ENCODE measurements at regions not wholly inside any gene's neighbourhood (a gene's known extent, or its start where the extent isn't known, plus 50 kb on each side); places are given as distances from the start of the nearest gene placed in this dataset.

DNA sequence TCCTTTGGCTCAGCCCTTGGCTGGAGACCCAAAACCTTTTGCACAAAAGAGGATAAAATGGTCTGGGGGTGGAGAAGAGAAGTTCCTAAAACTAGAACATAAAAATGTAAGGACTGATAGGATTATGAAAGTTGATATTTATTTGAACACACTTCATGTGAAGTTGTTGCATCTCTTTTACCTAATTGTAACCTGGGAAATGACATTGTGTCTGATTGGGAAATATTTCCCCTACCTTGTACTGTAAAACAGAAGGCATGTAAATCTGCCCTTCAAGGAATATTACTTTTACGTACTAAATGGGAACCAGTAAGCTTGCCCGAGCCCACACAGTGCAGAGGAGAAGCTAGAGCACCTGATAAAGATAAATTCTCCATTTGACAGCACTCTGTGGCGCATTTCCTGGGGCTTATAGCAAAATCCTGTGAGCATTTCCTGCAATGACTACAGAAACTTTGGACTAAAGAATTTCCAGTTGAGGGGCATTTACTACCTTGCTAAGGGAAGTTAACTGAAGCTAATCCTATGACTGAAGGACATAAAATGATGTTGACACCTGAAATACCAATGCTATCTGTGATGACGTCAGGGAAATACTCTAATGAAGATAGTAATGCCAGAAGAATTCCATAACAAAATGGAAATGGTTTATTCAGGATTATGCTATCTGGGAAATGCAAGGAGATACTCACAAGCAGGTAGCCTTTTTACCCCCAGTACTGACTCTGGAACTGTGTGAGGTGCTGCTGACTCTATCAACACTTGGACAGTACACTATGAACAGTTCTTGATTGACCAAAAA is 78.3 kb upstream of the LIFR start:
- DNase-seq: no peak
- in situ Hi-C loops (cut with MboI): no loop called here
- peaks cover 16% of the 10 kb centered on the region for H3K27me3 ChIP-seq (replicated peaks; ENCODE audit: insufficient read depth)
- no peak overlapping the region for H3K27ac ChIP-seq
- H3K9me2 ChIP-seq (ENCODE audit: insufficient read depth): no peaks in the 10 kb centered on the region
- H3K4me3 ChIP-seq: no peak overlapping the region
- no peaks in the 10 kb centered on the region for H3K9me3 ChIP-seq (ENCODE audit: low read depth)
- H4K20me1 ChIP-seq (ENCODE audit: insufficient read depth): no peaks in the 10 kb centered on the region
- H3F3A ChIP-seq (ENCODE audit: insufficient read depth): no peaks in the 10 kb centered on the region
- H2AFZ ChIP-seq: no peak overlapping the region
- H3K36me3 ChIP-seq (ENCODE audit: low read depth): no peaks in the 10 kb centered on the region
- no peak overlapping the region for H3K9ac ChIP-seq
- H3K79me2 ChIP-seq (ENCODE audit: insufficient read depth): no peaks in the 10 kb centered on the region
- WGBS, 2 experiments (ENCODE audit: low coverage in 1 of 2, low lambda C conversion rate in 2 of 2, missing lambda C conversion rate in 2 of 2): 68 to 72% methylated on average over 4 of the region's 4 CpGs
- no peak for TF ChIP-seq EZH2 (IDR thresholded peaks at IDR 0.05; ENCODE audit: insufficient read depth, poor library complexity, severe bottlenecking)
- TF ChIP-seq EZH2phosphoT487 (IDR thresholded peaks at IDR 0.05; ENCODE audit: insufficient read depth, low read depth): no peak
- H3K4me2 ChIP-seq (ENCODE audit: unreplicated experiment): no peak overlapping the region
- no peaks in the 10 kb centered on the region for H3K4me1 ChIP-seq (ENCODE audit: insufficient read depth)

DNA sequence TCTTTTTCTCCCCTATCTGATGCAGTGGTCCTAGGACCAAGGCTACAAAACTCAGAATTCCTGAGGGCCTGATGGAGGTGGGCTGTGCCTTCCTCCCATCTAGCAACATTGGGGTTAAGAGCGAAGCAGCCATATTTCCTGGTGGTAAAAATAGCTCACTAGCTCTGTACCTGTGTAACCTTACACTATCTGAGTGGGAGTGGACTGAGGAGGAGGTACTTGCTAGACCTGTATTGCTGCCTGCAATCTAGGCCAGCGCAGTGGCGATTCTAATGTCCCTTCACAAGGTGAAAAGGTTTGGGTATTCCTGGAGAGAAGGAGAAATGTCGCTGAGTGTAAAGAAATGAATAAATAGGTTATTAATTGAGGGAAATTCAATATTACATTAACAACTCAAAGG is 80.2 kb upstream of the LIFR start:
- DNase-seq: no peak
- Histone ChIP-seq H3K9me2 (ENCODE audit: insufficient read depth) (no peaks in the 10 kb centered on the region), H3K79me2 (ENCODE audit: insufficient read depth) (no peaks in the 10 kb centered on the region), H4K20me1 (ENCODE audit: insufficient read depth) (no peaks in the 10 kb centered on the region), H3K27me3 (replicated peaks; ENCODE audit: insufficient read depth) (peaks cover 31% of the 10 kb centered on the region), H3F3A (ENCODE audit: insufficient read depth) (no peaks in the 10 kb centered on the region), H3K27ac (no peak overlapping the region), H3K9ac (no peak overlapping the region), H3K4me1 (ENCODE audit: insufficient read depth) (no peaks in the 10 kb centered on the region), H2AFZ (no peak overlapping the region), H3K36me3 (ENCODE audit: low read depth) (no peaks in the 10 kb centered on the region), H3K4me2 (ENCODE audit: unreplicated experiment) (no peak overlapping the region), H3K4me3 (no peak overlapping the region), H3K9me3 (ENCODE audit: low read depth) (no peaks in the 10 kb centered on the region)
- 82 to 87% methylated on average over 4 of the region's 4 CpGs for WGBS, 2 experiments (ENCODE audit: low coverage in 1 of 2, low lambda C conversion rate in 2 of 2, missing lambda C conversion rate in 2 of 2)
- in situ Hi-C loops (cut with MboI): no loop called here
- TF ChIP-seq EZH2phosphoT487 (IDR thresholded peaks at IDR 0.05; ENCODE audit: insufficient read depth, low read depth) (no peak), EZH2 (IDR thresholded peaks at IDR 0.05; ENCODE audit: insufficient read depth, poor library complexity, severe bottlenecking) (no peak)

DNA sequence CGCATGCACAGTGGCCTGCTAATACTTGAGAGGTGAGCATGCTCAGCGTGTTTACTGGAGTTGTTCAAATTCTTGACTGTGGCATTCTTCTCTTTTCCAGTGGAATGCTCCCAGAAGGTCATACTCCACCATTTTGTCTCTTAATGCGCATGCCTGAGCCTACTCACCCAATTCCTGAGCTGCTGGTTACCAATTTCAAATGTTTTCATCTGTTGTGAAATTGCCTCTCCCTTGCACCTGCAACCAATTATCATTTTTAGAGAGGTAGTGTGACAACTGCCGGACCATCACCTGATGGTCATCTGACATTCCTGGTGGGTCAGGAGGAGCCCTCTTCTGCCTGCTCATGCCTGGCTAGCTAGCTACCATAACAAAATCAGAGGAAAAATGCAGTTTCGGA is 82.2 kb upstream of the LIFR start:
- 83 to 88% methylated on average over 5 of the region's 5 CpGs for WGBS, 2 experiments (ENCODE audit: low coverage in 1 of 2, low lambda C conversion rate in 2 of 2, missing lambda C conversion rate in 2 of 2)

DNA sequence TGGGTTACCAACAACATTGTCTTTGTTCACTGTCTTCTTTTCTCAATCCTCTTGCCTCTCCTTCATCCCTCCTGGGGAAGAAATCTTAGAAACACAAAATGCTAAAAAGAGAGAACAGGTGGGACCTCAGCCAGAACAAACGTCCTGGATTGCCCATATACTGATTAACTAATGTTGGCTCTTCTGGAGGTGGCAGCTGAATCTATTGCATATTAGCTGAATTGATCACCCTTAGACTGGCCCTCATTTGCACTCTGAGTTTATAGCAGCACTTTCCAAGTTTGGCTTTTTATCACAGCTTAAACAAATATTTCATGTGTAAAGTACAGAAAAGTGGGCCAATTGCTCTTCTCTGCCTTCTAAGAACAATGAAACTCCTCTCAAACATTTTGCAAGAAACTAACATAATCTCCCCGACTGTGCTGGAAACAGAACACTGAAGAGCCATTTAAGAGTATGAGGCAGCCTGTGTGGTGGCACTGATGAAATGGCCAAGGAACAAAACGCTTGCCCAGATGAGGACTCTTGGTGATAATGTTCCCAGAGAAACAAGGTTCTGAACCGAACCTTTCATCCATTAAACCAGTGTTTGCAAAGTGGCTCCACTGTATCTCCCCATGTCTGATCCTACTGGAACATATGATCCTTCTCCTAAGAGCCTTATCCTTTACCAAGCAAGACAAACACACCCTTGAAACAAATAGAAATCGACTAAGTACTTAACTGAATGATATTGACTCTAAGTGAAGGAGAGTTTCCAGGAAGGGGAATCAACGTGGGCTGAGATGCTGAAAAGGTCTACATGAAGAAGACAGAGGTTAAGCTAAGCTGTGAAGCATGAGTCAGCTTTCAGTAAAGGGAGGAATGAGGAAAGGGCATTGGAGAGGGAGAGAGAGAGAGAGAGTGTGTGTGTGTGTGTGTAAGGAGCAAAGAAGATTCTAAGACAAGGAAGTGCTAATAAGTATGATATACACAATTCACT is 83.2 kb upstream of the LIFR start:
- Histone ChIP-seq H3K4me3 (no peak overlapping the region), H3K27ac (no peak overlapping the region), H3K4me2 (ENCODE audit: unreplicated experiment) (no peak overlapping the region), H4K20me1 (ENCODE audit: insufficient read depth) (no peaks in the 10 kb centered on the region), H3K79me2 (ENCODE audit: insufficient read depth) (no peaks in the 10 kb centered on the region), H3K27me3 (replicated peaks; ENCODE audit: insufficient read depth) (peaks cover 32% of the 10 kb centered on the region), H3K4me1 (ENCODE audit: insufficient read depth) (no peaks in the 10 kb centered on the region), H3K9me3 (ENCODE audit: low read depth) (no peaks in the 10 kb centered on the region), H3K36me3 (ENCODE audit: low read depth) (no peaks in the 10 kb centered on the region), H3K9me2 (ENCODE audit: insufficient read depth) (no peaks in the 10 kb centered on the region), H3F3A (ENCODE audit: insufficient read depth) (no peaks in the 10 kb centered on the region), H2AFZ (no peak overlapping the region), H3K9ac (no peak overlapping the region)
- TF ChIP-seq EZH2phosphoT487 (IDR thresholded peaks at IDR 0.05; ENCODE audit: insufficient read depth, low read depth): no peak
- TF ChIP-seq EZH2 (IDR thresholded peaks at IDR 0.05; ENCODE audit: insufficient read depth, poor library complexity, severe bottlenecking): no peak
- no peak for DNase-seq
- WGBS, 2 experiments (ENCODE audit: low coverage in 1 of 2, low lambda C conversion rate in 2 of 2, missing lambda C conversion rate in 2 of 2): 32 to 37% methylated on average over 6 of the region's 6 CpGs
- in situ Hi-C loops (cut with MboI): no loop called here

More for the DNA sequence above, 82.2 kb upstream of the LIFR start:
- H3K9ac ChIP-seq: no peak overlapping the region
- no peaks in the 10 kb centered on the region for H3K4me1 ChIP-seq (ENCODE audit: insufficient read depth)
- no peaks in the 10 kb centered on the region for H3K79me2 ChIP-seq (ENCODE audit: insufficient read depth)
- no peak overlapping the region for H2AFZ ChIP-seq
- H3K4me3 ChIP-seq: no peak overlapping the region
- in situ Hi-C loops (cut with MboI): no loop called here
- no peaks in the 10 kb centered on the region for H3K9me3 ChIP-seq (ENCODE audit: low read depth)
- no peaks in the 10 kb centered on the region for H3F3A ChIP-seq (ENCODE audit: insufficient read depth)
- no peak overlapping the region for H3K27ac ChIP-seq
- H3K9me2 ChIP-seq (ENCODE audit: insufficient read depth): no peaks in the 10 kb centered on the region
- DNase-seq: no peak
- TF ChIP-seq EZH2phosphoT487 (IDR thresholded peaks at IDR 0.05; ENCODE audit: insufficient read depth, low read depth) (no peak), EZH2 (IDR thresholded peaks at IDR 0.05; ENCODE audit: insufficient read depth, poor library complexity, severe bottlenecking) (no peak)
- H3K36me3 ChIP-seq (ENCODE audit: low read depth): no peaks in the 10 kb centered on the region
- no peaks in the 10 kb centered on the region for H4K20me1 ChIP-seq (ENCODE audit: insufficient read depth)
- H3K4me2 ChIP-seq (ENCODE audit: unreplicated experiment): no peak overlapping the region
- peaks cover 38% of the 10 kb centered on the region for H3K27me3 ChIP-seq (replicated peaks; ENCODE audit: insufficient read depth)
